Liver (tissue), 9 donors: ENCODE measurements at regions not wholly inside any gene's neighbourhood (a gene's known extent, or its start where the extent isn't known, plus 50 kb on each side); places are given as distances from the start of the nearest gene placed in this dataset. TPM values are rescaled to one million over a fixed set of nuclear protein-coding genes. Genes with fewer than 3 reads are reported as not detected.

Experiments
- DNase-seq: peaks from one replicate; pipeline ENCODE4 v3.0.0-alpha.2; 2017; ENCODE audit warnings: low spot score
- H3K27ac ChIP-seq, 2 donors: one replicate each; pipeline ENCODE4 v1.7.0; 2013; ENCODE audit warnings: inconsistent platforms in 2 of 2, low read length in 2 of 2, control low read depth in 1 of 2, low read depth in 1 of 2, mild to moderate bottlenecking in 1 of 2
- H3K27me3 ChIP-seq, 4 donors: one replicate each; pipeline versions ENCODE4 v1.6.1 to v1.7.0; 2013; ENCODE audit warnings: low read length in 3 of 4, inconsistent platforms in 1 of 4, mild to moderate bottlenecking in 1 of 4, moderate library complexity in 1 of 4; ENCODE audit not compliant: control insufficient read depth in 4 of 4, insufficient read depth in 4 of 4
- H3K36me3 ChIP-seq, 4 donors: one replicate each; pipeline versions ENCODE4 v1.6.1 to v1.7.0; 2013; ENCODE audit warnings: low read length in 3 of 4, mild to moderate bottlenecking in 3 of 4, low read depth in 1 of 4, moderate library complexity in 1 of 4; ENCODE audit not compliant: control insufficient read depth in 4 of 4, insufficient read depth in 3 of 4
- H3K4me1 ChIP-seq, 4 donors: one replicate each; pipeline versions ENCODE4 v1.6.1 to v1.7.0; 2013; ENCODE audit warnings: low read length in 3 of 4, mild to moderate bottlenecking in 3 of 4, moderate library complexity in 1 of 4; ENCODE audit not compliant: control insufficient read depth in 4 of 4, insufficient read depth in 4 of 4
- H3K4me3 ChIP-seq, 3 donors: one replicate each; pipeline versions ENCODE4 v1.6.1 to v1.7.0; 2013; ENCODE audit warnings: low read length in 3 of 3, control low read depth in 1 of 3, low read depth in 1 of 3, mild to moderate bottlenecking in 1 of 3
- H3K9ac ChIP-seq, 2 donors: one replicate each; pipeline ENCODE4 v1.7.0; 2013; ENCODE audit warnings: low read length in 2 of 2, mild to moderate bottlenecking in 2 of 2, moderate library complexity in 2 of 2, control low read depth in 1 of 2, low read depth in 1 of 2
- H3K9me3 ChIP-seq, 4 donors: one replicate each; pipeline versions ENCODE4 v1.6.1 to v1.7.0; 2013; ENCODE audit warnings: low read length in 3 of 4; ENCODE audit not compliant: control insufficient read depth in 4 of 4
- ATF3 ChIP-seq: IDR thresholded peaks from 2 replicates; pipeline ENCODE4 v1.6.1; 2016; ENCODE audit warnings: antibody characterized with exemption
- CTCF ChIP-seq: fragments of 150-350 bp; IDR thresholded peaks from 2 replicates; pipeline ENCODE4 v1.5.1; 2017; ENCODE audit warnings: improper control_type of control experiment, low read depth, low read length; ENCODE audit not compliant: missing input control
- EGR1 ChIP-seq, 2 donors: IDR thresholded peaks; 2 replicates each; pipeline ENCODE4 v1.6.1; 2016 to 2018; ENCODE audit warnings: antibody characterized with exemption in 2 of 2, low read depth in 2 of 2
- FOXA1 ChIP-seq: IDR thresholded peaks from 2 replicates; pipeline ENCODE4 v1.6.1; 2016; ENCODE audit warnings: antibody characterized with exemption
- FOXA2 ChIP-seq: IDR thresholded peaks from 2 replicates; pipeline ENCODE4 v1.6.1; 2016; ENCODE audit warnings: antibody characterized with exemption
- GABPA ChIP-seq, 2 donors: IDR thresholded peaks in 1 of 2; conservative IDR thresholded peaks in 1 of 2; 2 replicates each; pipeline ENCODE4 v1.6.1; 2016; ENCODE audit warnings: antibody characterized with exemption in 2 of 2, mild to moderate bottlenecking in 1 of 2, moderate library complexity in 1 of 2
- HNF4A ChIP-seq, 2 donors: conservative IDR thresholded peaks; 2 replicates each; pipeline ENCODE4 v1.6.1; 2016; ENCODE audit warnings: antibody characterized with exemption in 2 of 2, mild to moderate bottlenecking in 2 of 2
- HNF4G ChIP-seq: IDR thresholded peaks from 2 replicates; pipeline ENCODE4 v1.6.1; 2016; ENCODE audit warnings: antibody characterized with exemption
- JUND ChIP-seq, 2 donors: IDR thresholded peaks; 2 replicates each; pipeline ENCODE4 v1.6.1; 2016; ENCODE audit warnings: antibody characterized with exemption in 2 of 2
- MAX ChIP-seq: IDR thresholded peaks from 2 replicates; pipeline ENCODE4 v1.6.1; 2016; ENCODE audit warnings: antibody characterized with exemption
- NR2F2 ChIP-seq: IDR thresholded peaks from 2 replicates; pipeline ENCODE4 v1.6.1; 2016; ENCODE audit warnings: antibody characterized with exemption
- RAD21 ChIP-seq, 2 donors: IDR thresholded peaks; 2 replicates each; pipeline ENCODE4 v1.6.1; 2016; ENCODE audit warnings: antibody characterized with exemption in 2 of 2, mild to moderate bottlenecking in 2 of 2
- REST ChIP-seq: IDR thresholded peaks from 2 replicates; pipeline ENCODE4 v1.6.1; 2016; ENCODE audit warnings: antibody characterized with exemption, mild to moderate bottlenecking
- RXRA ChIP-seq, 2 donors: IDR thresholded peaks; 2 replicates each; pipeline ENCODE4 v1.6.1; 2017 to 2018; ENCODE audit warnings: antibody characterized with exemption in 2 of 2, mild to moderate bottlenecking in 1 of 2
- SP1 ChIP-seq: IDR thresholded peaks from 2 replicates; pipeline ENCODE4 v1.6.1; 2018; ENCODE audit warnings: antibody characterized with exemption, mild to moderate bottlenecking
- TAF1 ChIP-seq: conservative IDR thresholded peaks from 2 replicates; pipeline ENCODE4 v1.6.1; 2016; ENCODE audit warnings: antibody characterized with exemption, mild to moderate bottlenecking
- YY1 ChIP-seq: IDR thresholded peaks from 2 replicates; pipeline ENCODE4 v1.6.1; 2016; ENCODE audit warnings: antibody characterized with exemption, mild to moderate bottlenecking
- ZBTB33 ChIP-seq: IDR thresholded peaks from 2 replicates; pipeline ENCODE4 v1.6.1; 2016; ENCODE audit warnings: antibody characterized with exemption
- whole genome bisulfite sequencing: extraction: QIAGEN DNeasy Blood & Tissue Kit; methylation state at CpG from one replicate; pipeline ENCODE4 v1.1.7; 2013; 5-methylcytosine and 5-hydroxymethylcytosine counted together
- small RNA-seq: library from RNA; depleted of rRNA; stranded (forward); fragments of <200 nt; gene quantifications from one replicate; pipeline ENCODE3, GENCODE V24; 2014
- donor health status: healthy.
- donor health status: healthy.
- donor health status: healthy.
- donor health status: healthy.
- donor health status: healthy.

- Histone ChIP-seq H3K27me3 (no peaks in the 10 kb centered on the region), H3K27ac (peak overlapping the region; percentile 97), H3K9me3 (no peaks in the 10 kb centered on the region), H3K4me3 (peak overlapping the region; percentile 65 to 88 (median 74)), H3K4me1 (peaks cover 0 to 41% (median 32%) of the 10 kb centered on the region in 4 donors), H3K9ac (peak overlapping the region; percentile 76 to 77), H3K36me3 (peaks cover 0 to 5% (median 0%) of the 10 kb centered on the region in 4 donors)
- TF ChIP-seq RAD21 (IDR thresholded peaks at IDR 0.05) (no peak), FOXA2 (no peak), YY1 (peak; percentile 91), NR2F2 (peak; percentile 55), FOXA1 (no peak), ATF3 (peak; percentile 82), CTCF (no peak), SP1 (peak; percentile 77), TAF1 (no peak), MAX (peak; percentile 84), JUND (IDR thresholded peaks at IDR 0.05) (no peak), EGR1 (IDR thresholded peaks at IDR 0.05; ENCODE audit: low read depth in 2 of 2) (peak; percentile 98), RXRA (IDR thresholded peaks at IDR 0.05) (peak; percentile 29 to 49), ZBTB33 (peak; percentile 55), HNF4G (no peak), HNF4A (conservative IDR thresholded peaks at IDR 0.05) (peak in 1 of 2 donors; percentile 21), REST (peak; percentile 62), GABPA (IDR thresholded peaks at IDR 0.05 in 1 of 2, conservative IDR thresholded peaks at IDR 0.05 in 1 of 2) (peak; percentile 51 to 88)
- WGBS = under 1% methylated on average over 62 of the region's 62 CpGs
- DNase-seq = peak; percentile 94
Observed at GRCh38 chr6:4018171-4018923, 60.6 kb downstream of the FAM217A start.

Small RNA genes lying in the stretch of these regions (small RNA-seq; reads per million reads assigned to genes)
- not detected for gene AL590004.1
